ENCODE measurements at regions not wholly inside any gene's neighbourhood (a gene's known extent, or its start where the extent isn't known, plus 50 kb on each side); places are given as distances from the start of the nearest gene placed in this dataset.
"Not testable (repeated sequence)": the region's sequence is repeated elsewhere in the genome, so short reads cannot be mapped to it uniquely, and the experiment has no call there.

GRCh38 chr7:101712652-101713051, 83.6 kb upstream of the MYL10 start:
- DNase-seq, result no peak

DNA sequence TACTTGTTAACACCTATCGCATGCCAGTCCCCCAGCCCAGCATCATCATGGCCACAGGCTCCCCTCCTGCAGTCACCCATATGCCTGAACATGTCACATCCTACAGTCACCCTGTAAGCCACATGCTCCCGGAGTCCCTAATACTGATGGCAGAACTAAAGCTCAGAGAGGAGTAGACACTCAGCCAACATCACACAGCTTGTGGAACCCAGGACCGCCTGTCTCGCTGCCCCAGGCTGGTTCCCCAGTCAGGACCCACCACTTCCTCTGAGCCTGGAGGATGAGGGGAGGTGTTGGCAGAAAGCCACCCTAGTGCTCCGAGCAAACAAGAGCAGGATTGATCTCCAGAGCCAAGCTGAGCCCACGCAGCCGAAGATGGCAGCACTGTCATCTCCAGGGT, 85.0 kb upstream of the MYL10 start:
- no peak for DNase-seq

GRCh38 chr7:101717628-101718357, 88.7 kb upstream of the MYL10 start:
- no peak for DNase-seq

GRCh38 chr7:101718363-101719122, 89.4 kb upstream of the MYL10 start:
- no peak for DNase-seq

- no peak for DNase-seq
Measured at GRCh38 chr7:101719123-101719470, 90.0 kb upstream of the MYL10 start.

DNA sequence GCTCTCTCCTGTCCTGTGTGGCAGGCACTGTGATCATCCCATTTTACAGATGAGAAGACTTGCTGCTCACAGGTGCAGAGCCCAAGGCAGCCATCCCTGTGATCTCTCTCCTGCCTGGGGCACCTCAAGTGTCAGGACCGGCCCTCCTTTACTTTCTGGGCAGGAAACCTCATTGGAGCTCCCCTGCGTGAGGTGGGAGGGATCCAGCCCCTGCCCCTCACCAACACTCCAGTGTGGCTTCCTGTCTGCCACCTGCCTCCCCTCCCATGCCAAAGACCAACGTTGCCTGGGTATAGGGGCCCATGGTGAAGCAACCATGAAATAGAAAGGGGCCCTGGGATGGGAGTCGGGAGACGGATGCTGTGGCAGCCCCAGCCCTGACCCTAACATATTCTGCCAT, 91.2 kb upstream of the MYL10 start:
- DNase-seq, result no peak

DNA sequence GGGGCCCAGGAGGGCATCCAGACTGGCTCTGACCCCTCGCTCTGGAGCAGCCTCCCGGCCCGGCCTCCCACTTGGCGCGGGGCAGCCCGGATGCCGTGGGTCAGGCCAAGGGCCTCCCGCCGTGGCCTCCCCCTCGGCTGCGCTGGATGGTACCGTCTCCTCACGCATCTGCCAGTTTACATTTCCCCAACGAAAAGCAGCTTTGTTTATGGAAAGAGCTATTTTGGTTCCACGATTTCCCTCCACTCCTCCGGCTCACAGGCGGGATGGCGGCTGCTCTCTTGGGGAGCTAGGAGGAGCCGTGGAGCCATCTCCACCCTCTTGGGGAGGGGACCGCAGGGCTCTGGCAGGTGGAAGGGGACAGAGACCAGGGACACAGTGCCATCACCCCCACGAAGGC, 93.2 kb upstream of the MYL10 start:
- no peak for DNase-seq

DNA sequence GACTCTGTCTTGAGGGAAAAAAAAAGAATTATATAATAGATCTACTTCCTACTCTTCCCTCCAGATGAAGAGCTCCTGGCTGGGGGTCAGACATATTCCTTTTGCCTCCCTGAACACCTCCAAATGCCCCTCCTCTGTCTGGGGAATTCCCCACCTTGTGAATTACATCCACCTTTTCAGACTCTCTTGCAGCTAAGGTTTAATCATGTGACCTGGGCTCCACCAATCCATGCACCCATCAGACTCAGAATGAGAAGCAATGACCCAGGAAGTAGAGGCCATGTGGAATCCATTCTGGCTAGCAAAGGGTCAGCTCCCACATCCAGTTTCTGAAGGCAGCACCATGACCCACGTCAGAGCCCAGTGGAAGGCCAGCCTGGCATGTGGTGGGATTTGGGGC, 93.6 kb upstream of the CUX1 start:
- no peak for DNase-seq

DNA sequence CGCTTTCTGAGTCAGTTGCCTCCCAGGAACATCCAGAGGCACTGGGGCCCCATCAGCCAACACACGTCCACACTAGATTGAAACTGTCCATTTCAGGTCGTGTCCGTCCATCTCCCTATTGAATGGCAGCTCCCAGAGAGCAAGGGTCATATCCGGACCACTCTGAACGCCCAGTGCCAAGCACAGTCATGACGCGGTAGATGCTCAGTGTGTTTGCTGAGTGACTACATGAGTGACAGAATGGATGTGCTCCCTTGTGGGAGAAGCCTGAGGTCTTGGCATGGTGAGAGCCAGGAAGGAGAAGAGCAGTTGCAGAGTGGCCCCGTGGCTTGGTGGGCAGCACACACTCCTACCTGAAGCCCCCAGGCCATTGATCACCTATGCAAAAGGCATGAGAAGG, 92.5 kb upstream of the CUX1 start:
- no peak for DNase-seq

GRCh38 chr7:101725921-101726320, 91.5 kb upstream of the CUX1 start:
- no peak for DNase-seq

GRCh38 chr7:101727184-101727583, 90.2 kb upstream of the CUX1 start:
- no peak for DNase-seq

- no peak for DNase-seq
Measured at GRCh38 chr7:101728128-101728527, 89.3 kb upstream of the CUX1 start.

DNA sequence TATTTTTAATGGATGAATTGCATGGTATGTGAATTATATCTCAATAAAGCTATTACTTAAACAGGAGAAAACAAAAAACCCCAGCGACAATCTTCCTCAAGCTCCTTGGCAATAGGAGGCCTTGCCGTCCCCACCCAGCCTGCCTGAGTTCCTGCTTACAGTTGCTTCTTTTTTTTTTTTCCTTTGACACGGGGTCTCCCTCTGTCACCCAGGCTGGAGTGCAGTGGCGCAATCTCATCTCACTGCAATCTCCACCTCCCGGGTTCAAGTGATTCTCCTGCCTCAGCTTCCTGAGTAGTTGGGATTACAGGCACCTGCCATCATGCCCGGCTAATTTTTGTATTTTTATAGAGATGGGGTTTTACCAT, 88.6 kb upstream of the CUX1 start:
- DNase-seq, result not testable (repeated sequence)

DNA sequence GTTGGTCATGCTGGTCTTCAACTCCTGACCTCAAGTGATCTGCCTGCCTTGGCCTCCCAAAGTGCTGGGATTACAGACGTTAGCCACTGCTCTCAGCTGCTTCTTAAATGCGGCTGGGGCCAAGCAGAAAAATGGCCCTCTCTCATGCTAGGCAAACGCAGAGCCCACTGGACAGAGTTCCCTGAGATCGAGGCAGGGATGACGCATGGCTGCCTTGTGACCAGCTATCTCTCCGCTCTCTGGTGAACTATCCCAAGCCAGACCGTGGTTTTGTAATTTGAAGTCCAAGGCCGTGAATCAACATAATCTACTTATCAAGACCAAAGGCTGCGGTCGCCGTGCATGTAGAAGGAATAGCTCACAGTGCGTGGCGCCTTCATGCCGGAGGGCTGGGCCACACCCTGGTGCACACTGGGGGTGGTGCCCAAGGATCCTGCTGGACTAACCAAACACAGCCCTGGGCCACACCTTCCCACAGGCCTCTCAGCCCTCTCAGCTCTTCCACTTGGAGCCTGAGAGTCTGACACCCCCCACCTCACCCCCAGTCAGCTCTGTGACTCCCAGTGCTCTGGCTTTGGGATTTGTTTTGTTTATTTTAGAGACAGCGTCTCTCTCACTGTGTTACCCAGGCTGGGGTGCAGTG, 88.1 kb upstream of the CUX1 start:
- DNase-seq, result no peak

- DNase-seq, result no peak
Measured at GRCh38 chr7:101731502-101732084, 85.8 kb upstream of the CUX1 start.

DNA sequence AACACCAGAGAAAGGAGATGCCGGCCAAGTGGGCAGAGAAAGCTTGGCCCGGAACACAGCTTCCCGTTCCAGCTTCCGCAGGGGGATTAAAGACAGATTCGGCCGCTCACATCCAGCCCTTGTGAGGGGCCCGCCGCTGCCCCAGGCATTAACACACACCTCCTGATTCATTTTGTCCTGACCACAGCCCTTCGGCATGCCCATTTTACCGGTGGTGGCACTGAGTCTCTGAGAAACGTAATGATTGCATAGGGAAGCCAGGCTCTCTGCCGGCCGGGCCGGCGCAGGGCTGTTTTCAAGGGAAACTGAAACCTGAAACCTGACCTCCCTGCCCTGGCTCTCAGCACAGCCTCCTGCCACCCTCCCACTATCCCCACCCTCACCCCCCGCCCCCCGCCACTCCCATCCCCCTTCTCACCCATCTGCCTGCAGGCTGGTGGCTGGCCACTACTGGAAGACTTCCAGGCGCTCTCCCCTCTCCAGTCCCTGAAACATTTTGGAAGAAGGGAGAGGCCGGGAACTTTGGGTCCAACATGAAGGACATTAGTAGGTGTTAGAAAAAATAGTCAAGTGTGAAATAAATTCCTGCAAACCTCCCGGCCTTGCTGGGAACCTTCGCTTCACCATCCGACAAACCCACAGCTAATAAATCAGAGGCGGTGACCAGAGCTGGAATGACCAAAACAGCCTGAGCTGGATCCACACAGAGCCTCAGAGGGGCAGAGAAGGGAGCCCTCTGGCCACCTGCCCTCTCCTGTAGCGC, 83.5 kb upstream of the CUX1 start:
- DNase-seq, result peak; percentile 54

DNA sequence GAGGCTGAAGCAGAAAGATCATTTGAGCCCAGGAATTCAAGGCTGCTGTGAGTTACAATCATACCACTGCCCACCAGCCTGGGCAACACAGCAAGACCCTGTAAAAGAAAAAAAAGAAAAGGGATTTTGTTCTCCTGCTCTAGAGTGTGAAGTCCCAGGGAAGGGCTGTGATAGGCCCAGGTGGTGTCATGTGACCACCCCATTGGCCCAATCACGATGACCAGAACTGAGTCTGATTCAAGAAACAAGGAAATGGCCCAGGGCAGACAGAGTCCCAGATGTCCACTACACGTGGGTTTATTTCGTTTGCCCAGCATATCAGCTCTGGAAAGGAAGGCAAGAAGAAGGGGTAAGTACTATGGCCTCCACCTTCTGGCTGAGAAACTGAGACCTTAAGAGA, 81.3 kb upstream of the CUX1 start:
- DNase-seq, result no peak

- DNase-seq, result no peak
Measured at GRCh38 chr7:101739775-101740398, 77.5 kb upstream of the CUX1 start.

DNA sequence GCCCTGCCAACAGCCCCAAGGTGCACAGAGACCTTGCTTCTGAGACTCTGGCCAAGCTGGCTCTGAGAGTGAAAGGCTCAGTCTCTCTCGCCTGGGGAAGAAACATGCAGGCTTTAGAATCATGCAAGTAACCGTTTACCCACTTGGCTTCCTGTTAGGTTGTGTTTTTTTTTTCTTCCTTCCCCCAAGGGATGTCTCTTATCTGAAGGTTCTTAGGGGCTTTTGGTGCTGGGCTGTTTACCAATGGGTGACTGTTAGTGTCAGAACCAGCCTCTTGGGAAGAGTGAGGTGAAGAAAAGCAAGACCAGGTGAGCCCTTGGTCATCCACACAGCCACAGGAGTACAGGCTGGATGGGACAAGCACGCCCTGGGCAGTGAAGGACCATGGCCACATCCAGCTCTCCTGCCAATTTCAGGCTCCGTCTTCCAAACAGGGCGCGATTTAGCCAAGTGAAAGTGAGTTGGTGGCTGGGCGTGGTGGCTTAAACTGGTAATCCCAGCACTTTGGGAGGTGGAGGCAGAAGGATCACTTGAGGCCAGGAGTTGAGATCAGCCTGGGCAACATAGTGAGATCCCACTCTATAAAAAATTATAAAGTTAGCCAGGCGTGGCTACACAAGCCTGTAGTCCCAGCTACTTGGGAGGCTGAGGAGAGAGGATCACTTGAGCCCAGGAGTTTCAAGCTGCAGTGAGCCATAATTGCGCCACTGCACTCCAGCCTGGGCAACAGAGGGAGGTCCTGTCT, 76.3 kb upstream of the CUX1 start:
- DNase-seq, result no peak

DNA sequence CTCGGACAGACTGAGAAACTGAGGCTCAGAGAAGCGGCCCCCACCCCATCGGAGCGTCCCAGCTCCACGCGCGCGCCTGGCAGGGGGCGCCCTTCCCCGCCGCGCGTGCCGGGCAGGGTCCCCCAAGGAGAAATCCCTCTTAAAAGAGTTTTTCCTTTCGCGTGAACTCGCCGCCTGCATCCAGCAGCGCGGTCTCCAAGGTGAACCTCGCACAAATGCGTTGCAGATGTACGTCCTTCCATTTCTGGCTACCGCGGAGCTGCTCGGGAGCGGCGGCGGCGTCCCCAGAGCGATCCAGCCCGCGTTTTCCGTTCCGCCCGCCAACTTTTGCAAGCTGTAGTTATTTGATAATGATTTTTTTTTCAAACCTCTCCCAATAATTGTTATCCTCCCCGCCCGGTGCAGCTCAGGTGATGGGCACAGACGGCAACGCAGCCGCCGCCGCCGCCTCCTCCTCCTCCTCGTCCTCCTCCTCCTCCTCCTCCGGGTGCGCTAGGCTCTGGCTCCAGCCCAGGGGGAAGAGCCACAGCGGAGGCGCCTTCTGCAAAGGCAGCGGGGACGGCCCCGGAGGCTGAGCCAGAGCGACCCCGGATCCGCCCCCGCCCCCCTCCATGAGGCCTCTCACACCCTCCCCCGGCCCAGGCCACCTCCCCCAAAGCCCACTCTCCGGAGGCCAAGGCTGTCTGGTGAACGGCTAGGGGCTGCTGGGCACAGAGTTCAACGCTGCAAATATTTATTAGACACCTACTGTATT, 74.0 kb upstream of the CUX1 start:
- DNase-seq, result peak; percentile 17

GRCh38 chr7:101743995-101744360, 73.4 kb upstream of the CUX1 start:
- no peak for DNase-seq
